NCI-H1417 (cell line): ENCODE measurements at regions not wholly inside any gene's neighbourhood (a gene's known extent, or its start where the extent isn't known, plus 50 kb on each side); places are given as distances from the start of the nearest gene placed in this dataset.

Experiments
- DNase-seq, 3 experiments: peaks; one replicate each; lab custom pipeline; 2025; lab: John Stamatoyannopoulos, UW

DNA sequence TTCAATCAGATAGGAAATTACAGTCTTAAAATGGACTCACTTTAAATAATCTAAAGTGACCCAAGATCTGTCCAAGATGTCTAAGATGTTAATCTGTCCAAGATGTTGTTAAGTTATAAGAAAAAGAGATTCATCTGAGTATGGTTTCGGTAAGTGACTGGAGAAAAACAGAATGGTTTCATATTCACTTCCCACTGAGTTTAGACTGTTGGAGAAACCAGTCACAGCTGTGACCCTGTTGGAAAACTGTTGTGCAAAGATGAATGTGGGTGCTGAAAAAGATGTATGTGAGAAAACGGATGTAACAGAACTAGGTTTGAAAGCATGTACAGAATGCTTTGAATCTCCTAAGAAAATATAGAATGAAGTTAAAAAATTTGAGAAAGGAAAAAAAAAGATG lies 325.9 kb downstream of the COL12A1 start:
- no peak for DNase-seq

- DNase-seq: no peak
These were observed 326.6 kb downstream of the COL12A1 start for GRCh38 chr6:74879234-74879633.

DNA sequence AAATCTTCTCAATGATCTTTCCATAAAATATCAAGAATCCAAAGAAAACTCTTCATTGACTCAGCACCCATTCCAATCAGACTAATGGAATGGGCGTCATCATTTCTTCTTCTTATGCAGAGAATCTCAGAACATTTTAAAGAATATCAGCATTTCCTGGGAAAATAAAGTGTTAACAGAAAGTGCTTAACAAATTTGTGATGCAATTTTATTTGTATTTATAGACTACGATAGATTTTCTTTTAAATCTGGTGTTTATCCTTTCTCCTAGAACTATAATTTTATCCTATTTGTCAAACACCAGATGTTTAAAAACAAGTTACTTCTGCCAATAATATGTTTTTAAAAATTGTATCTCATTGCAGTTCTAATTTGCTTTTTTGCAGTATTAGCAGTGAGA lies 330.7 kb downstream of the COL12A1 start:
- DNase-seq: no peak

GRCh38 chr6:74872754-74873476 lies 332.9 kb downstream of the COL12A1 start:
- no peak for DNase-seq

DNA sequence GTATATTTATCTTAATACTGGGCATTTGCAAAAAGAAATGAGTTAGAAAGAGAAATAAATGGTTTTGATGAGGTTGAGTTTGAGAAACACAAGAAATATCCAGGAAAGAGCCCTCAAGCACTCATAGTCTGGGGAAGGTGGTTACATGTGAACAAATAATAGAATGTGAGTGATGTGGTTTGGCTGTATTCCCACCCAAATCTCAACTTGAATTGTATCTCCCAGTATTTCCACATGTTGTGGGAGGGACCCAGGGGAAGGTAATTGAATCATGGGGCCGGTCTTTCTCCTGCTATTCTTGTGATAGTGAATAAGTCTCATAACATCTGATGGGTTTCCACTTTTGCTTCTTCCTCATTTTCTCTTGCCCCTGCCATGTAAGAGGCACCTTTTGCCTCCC lies 334.1 kb downstream of the COL12A1 start:
- DNase-seq: no peak

DNA sequence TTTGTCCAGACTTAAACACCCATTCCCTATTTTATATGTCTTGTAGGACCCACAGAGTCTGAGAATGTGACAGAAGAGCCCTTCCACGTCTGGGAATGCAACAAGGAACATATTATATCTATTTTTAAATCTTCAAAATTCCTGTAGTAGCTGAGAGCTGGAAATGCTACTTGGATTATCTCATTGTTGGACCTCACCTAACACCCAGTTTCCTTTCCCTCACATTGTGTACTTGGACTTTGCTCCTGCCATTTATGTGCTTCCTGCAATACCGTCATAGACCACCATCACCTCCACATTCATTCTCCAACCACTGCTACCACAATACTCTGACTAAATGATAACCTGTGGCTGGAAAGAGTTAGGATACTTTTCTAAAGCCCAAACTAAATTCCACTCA lies 335.4 kb downstream of the COL12A1 start:
- no peak for DNase-seq

GRCh38 chr6:74867291-74867690 lies 338.6 kb downstream of the COL12A1 start:
- DNase-seq: no peak

DNA sequence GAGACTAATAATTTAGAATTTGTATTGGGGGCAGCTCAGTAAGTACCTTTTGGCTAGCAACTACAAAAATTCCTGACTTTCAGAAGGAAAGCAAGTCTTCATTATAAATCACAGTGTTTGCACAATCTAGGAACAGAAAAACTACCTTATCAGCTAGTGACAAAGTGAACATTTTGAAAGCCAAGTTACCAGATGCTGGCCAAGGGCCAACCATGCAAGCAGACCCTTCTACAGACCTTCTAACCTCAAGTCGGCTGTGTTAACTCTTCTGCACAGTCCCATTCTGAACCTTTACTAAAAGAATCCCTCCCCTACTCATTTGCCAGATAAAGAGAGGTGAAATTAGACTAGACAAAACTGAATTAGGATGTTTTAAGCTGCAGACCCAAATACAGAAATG lies 341.9 kb downstream of the COL12A1 start:
- DNase-seq: no peak

GRCh38 chr6:74860456-74860855 lies 345.4 kb downstream of the COL12A1 start:
- DNase-seq: no peak

DNA sequence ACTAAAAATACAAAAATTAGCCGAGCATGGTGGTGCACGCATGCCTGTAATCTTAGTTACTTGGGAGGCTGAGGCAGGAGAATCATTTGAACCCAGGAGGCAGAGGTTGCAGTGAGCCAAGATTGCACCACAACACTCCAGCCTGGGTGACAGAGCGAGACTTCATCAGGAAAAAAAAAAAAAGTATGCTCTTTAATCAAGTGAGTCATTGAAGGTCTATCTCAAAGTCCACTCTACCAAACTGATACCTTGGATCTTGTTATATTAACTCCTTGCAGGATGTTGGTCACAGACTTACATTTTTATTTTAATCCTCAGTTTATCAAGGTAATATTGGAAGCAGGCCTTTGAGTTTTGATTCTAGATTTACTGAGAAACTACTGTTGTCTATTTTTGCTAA lies 348.7 kb downstream of the COL12A1 start:
- no peak for DNase-seq

DNA sequence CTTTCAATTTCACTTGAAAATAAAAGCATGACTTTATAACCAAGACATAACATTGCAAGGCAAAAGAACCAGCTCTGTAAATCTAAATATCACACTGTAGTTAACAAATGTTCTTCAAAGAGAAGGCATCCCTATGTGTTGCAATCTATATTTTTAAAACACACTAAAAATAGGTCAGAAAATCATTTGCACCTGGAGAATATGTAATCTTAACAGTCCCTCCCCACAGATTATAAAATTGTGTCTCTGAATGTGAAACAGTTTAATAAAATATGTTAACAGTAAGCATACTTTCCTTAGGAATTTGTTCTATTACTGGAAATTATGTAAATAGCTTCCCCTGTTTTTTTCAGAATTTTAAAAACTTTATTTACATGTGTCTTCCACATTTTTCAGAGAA lies 351.9 kb downstream of the COL12A1 start:
- no peak for DNase-seq

- DNase-seq: no peak
These were observed 354.3 kb downstream of the COL12A1 start for GRCh38 chr6:74851596-74851995.

GRCh38 chr6:74840953-74841352 lies 364.9 kb downstream of the COL12A1 start:
- DNase-seq: no peak

- DNase-seq: no peak
These were observed 370.9 kb downstream of the COL12A1 start for GRCh38 chr6:74834967-74835366.

DNA sequence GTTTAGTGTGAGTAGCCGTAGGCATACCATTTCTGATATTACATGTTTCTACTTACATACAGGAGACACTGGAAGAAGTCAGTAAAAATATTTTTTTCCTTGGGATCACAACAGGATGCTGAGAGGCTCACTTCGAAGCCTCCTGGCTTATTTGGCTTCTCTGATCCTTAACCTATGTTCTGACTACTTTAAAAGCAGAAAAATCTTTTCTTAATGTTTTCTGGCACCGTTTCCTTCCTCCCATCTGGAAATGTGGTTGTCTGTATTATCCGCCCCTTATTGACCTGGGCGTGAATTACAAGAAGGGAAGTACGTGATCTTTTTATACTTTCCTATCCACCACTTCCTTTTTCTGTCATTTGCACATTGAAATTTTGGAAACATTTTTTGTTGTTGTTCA lies 379.6 kb downstream of the COL12A1 start:
- no peak for DNase-seq

- no peak for DNase-seq
These were observed 391.4 kb downstream of the COL12A1 start for GRCh38 chr6:74814440-74814839.

- DNase-seq: no peak
These were observed 398.2 kb downstream of the COL12A1 start for GRCh38 chr6:74807674-74808073.

DNA sequence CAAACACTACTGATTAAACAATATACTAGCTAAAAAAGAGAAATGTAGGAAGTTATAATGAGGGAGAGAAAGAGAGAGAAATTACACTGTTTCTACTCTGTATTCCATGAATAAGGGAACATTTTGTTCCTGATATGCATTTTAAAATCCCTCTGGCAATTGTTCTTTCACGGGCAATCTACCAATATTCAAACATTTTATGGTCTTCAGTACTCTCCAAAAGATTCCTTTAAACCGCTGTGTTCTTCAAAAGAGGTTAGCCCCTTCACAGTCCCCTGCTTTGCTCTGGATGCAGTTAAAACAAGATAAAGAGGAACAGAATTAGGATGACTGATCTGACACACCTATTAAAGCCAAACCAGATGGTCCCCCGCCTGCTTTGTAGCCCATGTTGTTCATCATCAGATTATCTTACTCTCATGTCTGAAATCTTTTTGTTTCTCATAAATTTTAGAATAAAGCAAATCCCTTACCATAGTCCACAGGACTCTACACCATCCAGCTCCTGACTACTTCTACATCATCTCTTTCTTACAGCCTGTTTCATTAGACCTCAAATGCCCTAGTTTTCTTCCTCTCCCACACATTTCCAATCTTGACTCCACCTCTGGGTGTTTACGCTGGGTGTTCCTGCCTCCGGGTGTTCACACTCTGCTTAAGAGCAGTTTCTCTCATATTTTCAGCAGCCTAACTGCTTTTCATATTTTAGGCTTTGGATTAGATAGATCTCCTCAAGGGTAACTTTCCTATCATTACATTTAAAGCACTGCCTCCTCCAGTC lies 399.7 kb downstream of the COL12A1 start:
- DNase-seq: no peak

DNA sequence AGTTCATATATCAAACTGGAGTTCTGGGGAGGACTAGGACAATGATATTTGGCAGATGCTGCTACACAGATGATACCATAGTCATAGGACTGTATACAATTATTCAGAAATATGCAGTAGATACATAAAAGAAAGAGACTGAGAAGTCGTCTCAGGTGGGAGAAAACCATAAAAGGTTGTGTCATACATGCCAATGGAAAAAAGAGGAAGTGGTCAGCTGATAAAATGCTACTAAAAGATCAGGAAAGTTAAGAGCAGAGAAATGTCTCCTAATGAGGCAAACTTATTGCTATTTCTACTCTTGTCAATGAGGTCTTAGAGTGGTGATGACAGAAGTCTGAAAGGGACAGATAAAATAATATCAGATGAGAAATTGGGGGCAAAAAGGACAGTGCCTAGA lies 407.6 kb downstream of the COL12A1 start:
- DNase-seq: no peak

- no peak for DNase-seq
These were observed 420.6 kb downstream of the COL12A1 start for GRCh38 chr6:74785236-74785635.

DNA sequence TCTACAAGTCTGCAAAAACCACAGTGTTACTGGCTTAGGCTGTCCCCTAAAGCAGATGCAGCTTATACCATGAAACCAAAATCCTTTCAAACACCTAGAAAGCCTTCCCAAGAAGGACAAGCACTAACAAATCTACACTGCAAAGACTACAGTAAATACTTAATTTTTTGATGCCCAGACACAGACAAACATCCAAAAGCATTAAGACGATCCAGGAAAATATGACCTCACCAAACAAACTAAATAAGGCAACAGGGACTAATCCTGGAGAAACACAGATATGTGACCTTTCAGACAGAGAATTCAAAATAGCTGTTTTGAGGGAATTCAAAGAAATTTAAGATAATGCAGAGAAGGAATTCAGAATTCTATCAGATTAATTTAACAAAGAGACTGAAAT lies 423.5 kb downstream of the COL12A1 start:
- no peak for DNase-seq

GRCh38 chr6:74780831-74781230 lies 425.0 kb downstream of the COL12A1 start:
- no peak for DNase-seq

DNA sequence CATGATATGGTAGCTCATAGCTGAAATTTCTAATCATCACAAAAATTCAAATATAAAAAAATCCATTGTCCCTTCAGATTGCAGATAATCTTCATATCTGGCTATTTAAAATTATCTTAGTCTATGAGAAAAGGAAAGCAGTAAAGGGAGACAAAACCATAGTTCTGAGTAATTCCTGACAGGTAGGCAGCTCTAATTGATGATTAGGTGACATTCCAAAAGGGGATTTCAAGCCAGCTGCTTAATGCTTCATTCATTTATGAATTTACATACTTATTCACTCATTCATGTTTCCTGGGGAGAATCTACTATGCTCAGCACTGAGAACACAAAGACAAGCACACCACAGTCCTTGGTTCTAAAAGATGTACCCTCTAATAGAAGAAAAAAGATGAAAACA lies 437.1 kb downstream of the COL12A1 start:
- DNase-seq: no peak

- no peak for DNase-seq
These were observed 437.7 kb downstream of the COL12A1 start for GRCh38 chr6:74768120-74768519.
